ENCODE measurements at regions not wholly inside any gene's neighbourhood (a gene's known extent, or its start where the extent isn't known, plus 50 kb on each side); places are given as distances from the start of the nearest gene placed in this dataset.
A peak's percentile ranks its signal among the peaks of the same experiment; 100 is the strongest.

DNA sequence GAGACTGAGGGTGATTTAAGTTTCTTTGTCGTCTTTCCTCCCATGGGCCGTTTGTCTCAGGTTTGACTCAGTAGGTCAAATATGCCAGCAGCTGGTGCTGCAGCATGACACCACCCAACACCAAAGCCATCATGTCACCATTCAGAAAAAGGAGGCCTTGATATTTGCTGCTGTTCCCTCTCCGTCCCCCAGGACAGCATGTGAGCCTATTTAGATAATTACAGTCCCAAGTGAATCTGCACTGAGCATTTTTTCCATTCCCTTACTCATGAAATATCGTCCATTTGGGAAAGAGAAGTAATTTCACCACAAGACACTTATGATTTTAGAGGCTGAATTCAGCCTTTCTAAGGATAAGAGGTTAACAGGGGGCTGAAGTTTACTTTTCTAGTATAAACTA lies 62.2 kb upstream of the ADORA2B start:
- no peak overlapping the region for H3K4me3 Mint-ChIP-seq
- TF ChIP-seq, protein P1, sequence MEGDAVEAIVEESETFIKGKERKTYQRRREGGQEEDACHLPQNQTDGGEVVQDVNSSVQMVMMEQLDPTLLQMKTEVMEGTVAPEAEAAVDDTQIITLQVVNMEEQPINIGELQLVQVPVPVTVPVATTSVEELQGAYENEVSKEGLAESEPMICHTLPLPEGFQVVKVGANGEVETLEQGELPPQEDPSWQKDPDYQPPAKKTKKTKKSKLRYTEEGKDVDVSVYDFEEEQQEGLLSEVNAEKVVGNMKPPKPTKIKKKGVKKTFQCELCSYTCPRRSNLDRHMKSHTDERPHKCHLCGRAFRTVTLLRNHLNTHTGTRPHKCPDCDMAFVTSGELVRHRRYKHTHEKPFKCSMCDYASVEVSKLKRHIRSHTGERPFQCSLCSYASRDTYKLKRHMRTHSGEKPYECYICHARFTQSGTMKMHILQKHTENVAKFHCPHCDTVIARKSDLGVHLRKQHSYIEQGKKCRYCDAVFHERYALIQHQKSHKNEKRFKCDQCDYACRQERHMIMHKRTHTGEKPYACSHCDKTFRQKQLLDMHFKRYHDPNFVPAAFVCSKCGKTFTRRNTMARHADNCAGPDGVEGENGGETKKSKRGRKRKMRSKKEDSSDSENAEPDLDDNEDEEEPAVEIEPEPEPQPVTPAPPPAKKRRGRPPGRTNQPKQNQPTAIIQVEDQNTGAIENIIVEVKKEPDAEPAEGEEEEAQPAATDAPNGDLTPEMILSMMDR (IDR thresholded peaks at IDR 0.05): no peak
- H3K4me1 Mint-ChIP-seq (ENCODE audit: low read depth): peaks cover 23% of the 10 kb centered on the region
- CTCF ChIA-PET: no interaction called here
- H3K36me3 Mint-ChIP-seq (ENCODE audit: low read depth): no peaks in the 10 kb centered on the region
- ATAC-seq (no peak), DNase-seq (no peak)
- H3K27ac Mint-ChIP-seq: no peak overlapping the region
- POLR2A ChIA-PET: no interaction called here
- intact Hi-C loops (cut with micrococcal nuclease): no loop called here
- H3K27me3 Mint-ChIP-seq: no peaks in the 10 kb centered on the region
- H3K9me3 Mint-ChIP-seq: no peaks in the 10 kb centered on the region

- Mint-ChIP-seq H3K36me3 (ENCODE audit: low read depth) (no peaks in the 10 kb centered on the region), H3K4me3 (no peak overlapping the region), H3K9me3 (no peaks in the 10 kb centered on the region), H3K27me3 (no peaks in the 10 kb centered on the region), H3K4me1 (ENCODE audit: low read depth) (peaks cover 23% of the 10 kb centered on the region), H3K27ac (no peak overlapping the region)
- ATAC-seq: peak; percentile 35
- TF ChIP-seq, protein P1 (IDR thresholded peaks at IDR 0.05): no peak
- no peak for DNase-seq
- ChIA-PET CTCF (no interaction called here), POLR2A (interaction anchor here (1.0 kb wide), 1 partner anchor 12 kb away, joined by 3 read pairs; no protein-coding TSS in a partner anchor)
- intact Hi-C loops (cut with micrococcal nuclease): no loop called here
Observed at GRCh38 chr17:15883617-15884111, 61.3 kb upstream of the ADORA2B start.

DNA sequence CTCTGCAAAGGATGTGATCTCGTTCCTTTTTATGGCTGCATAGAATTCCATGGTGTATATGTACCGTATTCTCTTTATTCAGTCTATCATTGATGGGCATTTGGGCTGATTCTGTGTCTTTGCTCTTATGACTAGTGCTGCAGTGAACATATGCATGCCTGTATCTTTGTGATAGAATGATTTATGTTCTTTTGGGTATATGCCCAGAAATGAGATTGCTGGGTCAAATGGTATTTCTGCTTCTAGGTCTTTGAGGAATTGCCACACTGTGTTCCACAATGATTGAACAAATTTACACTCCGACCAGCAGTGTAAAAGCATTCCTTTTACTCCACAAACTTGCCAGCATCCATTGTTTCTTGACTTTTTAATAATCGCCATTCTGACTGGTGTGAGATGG lies 60.2 kb upstream of the ADORA2B start:
- Mint-ChIP-seq H3K4me3 (no peak overlapping the region), H3K27ac (no peak overlapping the region), H3K36me3 (ENCODE audit: low read depth) (no peaks in the 10 kb centered on the region), H3K4me1 (ENCODE audit: low read depth) (peaks cover 23% of the 10 kb centered on the region), H3K9me3 (no peaks in the 10 kb centered on the region), H3K27me3 (no peaks in the 10 kb centered on the region)
- intact Hi-C loops (cut with micrococcal nuclease): no loop called here
- TF ChIP-seq, protein P1 (IDR thresholded peaks at IDR 0.05): no peak
- no peak for DNase-seq
- ChIA-PET POLR2A (interaction anchor here (0.6 to 1.0 kb wide), 2 partner anchors 11 to 245 kb away, joined by 3 read pairs; no protein-coding TSS in a partner anchor), CTCF (no interaction called here)
- ATAC-seq: no peak

DNA sequence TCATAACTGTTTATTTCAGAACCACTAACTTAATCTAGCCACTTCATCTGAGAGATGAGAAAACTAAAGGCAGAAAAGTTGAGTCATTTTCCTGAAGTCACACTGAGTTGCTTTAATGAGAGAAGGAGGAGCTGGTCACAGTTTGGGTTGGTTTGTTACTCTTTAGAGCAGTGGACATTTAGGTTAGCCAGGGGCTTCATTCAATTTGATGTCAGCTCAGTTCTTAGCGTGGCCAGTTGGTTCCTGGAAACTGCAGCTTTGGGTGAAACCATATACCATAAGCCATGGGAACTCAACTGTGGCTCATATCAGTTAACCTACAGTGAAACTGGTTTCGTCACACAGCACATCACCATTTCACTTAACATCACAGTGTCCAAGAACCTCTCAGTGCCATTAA lies 59.2 kb upstream of the ADORA2B start:
- CTCF ChIA-PET: no interaction called here
- Mint-ChIP-seq H3K27me3 (no peaks in the 10 kb centered on the region), H3K27ac (no peak overlapping the region), H3K36me3 (ENCODE audit: low read depth) (no peaks in the 10 kb centered on the region), H3K4me3 (no peak overlapping the region), H3K9me3 (no peaks in the 10 kb centered on the region), H3K4me1 (ENCODE audit: low read depth) (peaks cover 23% of the 10 kb centered on the region)
- POLR2A ChIA-PET: interaction anchor here (0.7 kb wide), 1 partner anchor 199 kb away, joined by 4 read pairs; no protein-coding TSS in a partner anchor
- intact Hi-C loops (cut with micrococcal nuclease): no loop called here
- TF ChIP-seq, protein P1 (IDR thresholded peaks at IDR 0.05): no peak
- ATAC-seq (peak; percentile 74), DNase-seq (peak; percentile 24)

DNA sequence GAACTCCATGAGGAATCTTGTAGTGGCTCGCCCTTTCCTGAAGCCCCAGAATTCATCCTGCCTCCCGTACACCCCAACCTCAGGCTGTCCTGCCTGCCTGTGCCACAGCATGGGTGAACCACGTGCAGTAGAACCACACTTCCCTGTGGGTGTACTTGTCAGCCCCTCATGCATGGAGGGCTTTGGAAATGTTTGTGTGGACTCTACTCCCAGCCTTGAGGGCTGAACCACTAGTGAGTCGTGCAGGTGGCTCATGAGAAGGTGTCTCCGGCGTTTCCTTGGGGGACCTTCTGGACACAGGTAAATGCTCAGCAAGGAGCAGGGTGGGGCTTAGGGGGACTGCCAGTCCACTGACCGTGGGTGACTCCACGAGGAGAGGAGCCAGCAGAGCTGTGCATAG lies 58.7 kb upstream of the ADORA2B start:
- no peaks in the 10 kb centered on the region for H3K36me3 Mint-ChIP-seq (ENCODE audit: low read depth)
- CTCF ChIA-PET: no interaction called here
- peak overlapping the region; percentile 9 for H3K27ac Mint-ChIP-seq
- H3K4me3 Mint-ChIP-seq: no peak overlapping the region
- ATAC-seq: peak; percentile 18
- peaks cover 23% of the 10 kb centered on the region for H3K4me1 Mint-ChIP-seq (ENCODE audit: low read depth)
- intact Hi-C loops (cut with micrococcal nuclease): no loop called here
- no peaks in the 10 kb centered on the region for H3K27me3 Mint-ChIP-seq
- TF ChIP-seq, protein P1 (IDR thresholded peaks at IDR 0.05): no peak
- POLR2A ChIA-PET: interaction anchor here (0.7 kb wide), 1 partner anchor 198 kb away, joined by 4 read pairs; no protein-coding TSS in a partner anchor
- H3K9me3 Mint-ChIP-seq: no peaks in the 10 kb centered on the region
- no peak for DNase-seq

Data from activated CD8-positive, alpha-beta T cell treated with anti-CD3 and anti-CD28 coated beads for 36 hours (primary cell).